ENCODE measurements at regions not wholly inside any gene's neighbourhood (a gene's known extent, or its start where the extent isn't known, plus 50 kb on each side); places are given as distances from the start of the nearest gene placed in this dataset.

DNA sequence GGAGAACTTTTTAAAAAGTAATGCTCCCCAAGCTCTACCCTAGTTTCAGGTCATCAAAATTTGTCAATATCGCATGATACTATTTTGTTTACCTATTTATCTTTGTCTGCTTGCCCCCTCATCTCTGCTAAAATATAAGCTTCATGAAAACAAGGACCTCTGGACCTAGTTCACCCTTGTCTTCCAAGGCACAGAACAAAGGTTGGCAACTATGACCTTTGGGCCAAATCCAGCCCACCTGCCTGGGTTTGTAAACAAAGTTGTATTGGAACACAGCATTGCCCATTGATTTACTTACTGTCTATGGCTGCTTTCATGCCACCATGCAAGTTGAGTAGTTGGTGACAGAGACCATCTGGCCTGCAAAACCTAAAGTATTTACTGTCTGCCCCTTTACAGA lies 462.2 kb upstream of the SUCLG2 start:
- no peak for TF ChIP-seq EZH2 (IDR thresholded peaks at IDR 0.05; ENCODE audit: low read length, missing control alignments)
- TF ChIP-seq, protein P1, sequence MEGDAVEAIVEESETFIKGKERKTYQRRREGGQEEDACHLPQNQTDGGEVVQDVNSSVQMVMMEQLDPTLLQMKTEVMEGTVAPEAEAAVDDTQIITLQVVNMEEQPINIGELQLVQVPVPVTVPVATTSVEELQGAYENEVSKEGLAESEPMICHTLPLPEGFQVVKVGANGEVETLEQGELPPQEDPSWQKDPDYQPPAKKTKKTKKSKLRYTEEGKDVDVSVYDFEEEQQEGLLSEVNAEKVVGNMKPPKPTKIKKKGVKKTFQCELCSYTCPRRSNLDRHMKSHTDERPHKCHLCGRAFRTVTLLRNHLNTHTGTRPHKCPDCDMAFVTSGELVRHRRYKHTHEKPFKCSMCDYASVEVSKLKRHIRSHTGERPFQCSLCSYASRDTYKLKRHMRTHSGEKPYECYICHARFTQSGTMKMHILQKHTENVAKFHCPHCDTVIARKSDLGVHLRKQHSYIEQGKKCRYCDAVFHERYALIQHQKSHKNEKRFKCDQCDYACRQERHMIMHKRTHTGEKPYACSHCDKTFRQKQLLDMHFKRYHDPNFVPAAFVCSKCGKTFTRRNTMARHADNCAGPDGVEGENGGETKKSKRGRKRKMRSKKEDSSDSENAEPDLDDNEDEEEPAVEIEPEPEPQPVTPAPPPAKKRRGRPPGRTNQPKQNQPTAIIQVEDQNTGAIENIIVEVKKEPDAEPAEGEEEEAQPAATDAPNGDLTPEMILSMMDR (conservative IDR thresholded peaks at IDR 0.05 in 1 of 2, IDR thresholded peaks at IDR 0.05 in 1 of 2; ENCODE audit: low read depth in 1 of 2, low read length in 2 of 2) = no peak
